Keratinocyte (primary cell): ENCODE measurements at regions not wholly inside any gene's neighbourhood (a gene's known extent, or its start where the extent isn't known, plus 50 kb on each side); places are given as distances from the start of the nearest gene placed in this dataset.

Source experiments
- DNase-seq: peaks from one replicate; pipeline ENCODE4 v3.0.0-alpha.2; 2011; ENCODE audit warnings: low read depth, missing footprints, low spot score
- FAIRE-seq: peaks from 2 replicates; lab custom pipeline; 2011; peaks lifted over from hg19 to GRCh38; lab: Jason Lieb, UNC
- H2AFZ ChIP-seq: 2 replicates; pipeline ENCODE4 v1.6.0; 2012; ENCODE audit warnings: low read length, control low read depth, inconsistent platforms; ENCODE audit not compliant: control insufficient read depth
- H3K27ac ChIP-seq: 2 replicates; pipeline ENCODE4 v1.5.1; 2011; ENCODE audit warnings: low read length; ENCODE audit not compliant: control insufficient read depth, insufficient read depth
- H3K27me3 ChIP-seq: 3 replicates; pipeline ENCODE4 v1.6.0; 2011; ENCODE audit warnings: low read length; ENCODE audit not compliant: control insufficient read depth, insufficient read depth; ENCODE audit errors: extremely low read depth
- H3K36me3 ChIP-seq, 2 experiments: 2 replicates in 1 of 2; 3 replicates in 1 of 2; pipeline ENCODE4 v1.5.1; 2011; ENCODE audit warnings: low read length in 2 of 2, mild to moderate bottlenecking in 1 of 2; ENCODE audit not compliant: control insufficient read depth in 2 of 2, insufficient read depth in 2 of 2; ENCODE audit errors: extremely low read depth in 1 of 2
- H3K4me1 ChIP-seq: 3 replicates; pipeline ENCODE4 v1.5.1; 2011; ENCODE audit warnings: low read length; ENCODE audit not compliant: control insufficient read depth, insufficient read depth; ENCODE audit errors: extremely low read depth
- H3K4me2 ChIP-seq: 3 replicates; pipeline ENCODE4 v1.6.0; 2011; ENCODE audit warnings: low read depth, low read length; ENCODE audit not compliant: control insufficient read depth, insufficient read depth; ENCODE audit errors: extremely low read depth
- H3K4me3 ChIP-seq, 3 experiments: fragments of 200-600 bp in 1 of 3; sonication (generic) in 1 of 3; 2 replicates in 2 of 3; 3 replicates in 1 of 3; pipeline ENCODE4 v1.5.1; 2011 to 2016; ENCODE audit warnings: low read length in 3 of 3, mild to moderate bottlenecking in 3 of 3, control low read depth in 2 of 3, inconsistent platforms in 1 of 3, low read depth in 1 of 3, mixed read lengths in 1 of 3, mixed run types in 1 of 3, moderate library complexity in 1 of 3; ENCODE audit not compliant: control insufficient read depth in 2 of 3, insufficient read depth in 2 of 3; ENCODE audit errors: extremely low read depth in 1 of 3
- H3K79me2 ChIP-seq: 2 replicates; pipeline ENCODE4 v1.6.0; 2012; ENCODE audit warnings: low read length; ENCODE audit not compliant: control insufficient read depth, insufficient read depth
- H3K9ac ChIP-seq: 3 replicates; pipeline ENCODE4 v1.6.0; 2011; ENCODE audit warnings: low read length; ENCODE audit not compliant: control insufficient read depth, insufficient read depth; ENCODE audit errors: extremely low read depth
- H3K9me1 ChIP-seq: 3 replicates; pipeline ENCODE4 v1.6.0; 2011; ENCODE audit warnings: low read length; ENCODE audit not compliant: control insufficient read depth, insufficient read depth; ENCODE audit errors: extremely low read depth
- H3K9me3 ChIP-seq: 2 replicates; pipeline ENCODE4 v1.5.1; 2012; ENCODE audit warnings: low read depth, low read length; ENCODE audit not compliant: control insufficient read depth
- H4K20me1 ChIP-seq: 3 replicates; pipeline ENCODE4 v1.6.0; 2011; ENCODE audit warnings: low read length; ENCODE audit not compliant: control insufficient read depth, insufficient read depth; ENCODE audit errors: extremely low read depth
- CTCF ChIP-seq, 3 experiments: IDR thresholded peaks in 1 of 3; conservative IDR thresholded peaks in 1 of 3; optimal IDR thresholded peaks in 1 of 3; 2 replicates in 2 of 3; 3 replicates in 1 of 3; pipeline versions ENCODE3 to v1.5.1; 2011; ENCODE audit warnings: low read length in 3 of 3, mild to moderate bottlenecking in 3 of 3, moderate library complexity in 2 of 3, control low read depth in 1 of 3, inconsistent platforms in 1 of 3; ENCODE audit not compliant: insufficient read depth in 2 of 3; ENCODE audit errors: extremely low read depth in 1 of 3
- EZH2 ChIP-seq: IDR thresholded peaks from one replicate; pipeline ENCODE4 v1.6.1; 2012; ENCODE audit warnings: inconsistent platforms, mild to moderate bottlenecking, low read length, moderate library complexity
- dilution Hi-C: fragments of 300-500 bp; cut with MboI; formaldehyde crosslinking; loops from one replicate; pipeline ENCODE4 v1.7.0; 2020; ENCODE audit warnings: low sequenced_read_pairs; ENCODE audit not compliant: extremely low pct_ligation_motif_present

- DNase-seq, result no peak
- no peak overlapping the region for H3K4me2 ChIP-seq
- FAIRE-seq, result no peak
These were observed 57.2 kb upstream of the UGT2B7 start for GRCh38 chr4:69039071-69039470.

GRCh38 chr4:69044247-69044646, 52.0 kb upstream of the UGT2B7 start:
- dilution Hi-C loops, result no loop called here
- no peak overlapping the region for H3K4me3 ChIP-seq
- no peaks in the 10 kb centered on the region for H3K36me3 ChIP-seq
- TF ChIP-seq CTCF (optimal IDR thresholded peaks at IDR 0.05 in 1 of 3, IDR thresholded peaks at IDR 0.05 in 1 of 3, conservative IDR thresholded peaks at IDR 0.05 in 1 of 3; ENCODE audit: extremely low read depth in 1 of 3, insufficient read depth in 2 of 3, low read length in 3 of 3), result no peak
- TF ChIP-seq EZH2, result no peak
- no peak for FAIRE-seq
- H3K27ac ChIP-seq, result no peak overlapping the region
- H3K4me1 ChIP-seq, result no peaks in the 10 kb centered on the region
- no peak for DNase-seq
- no peak overlapping the region for H3K4me2 ChIP-seq
- no peaks in the 10 kb centered on the region for H3K9me1 ChIP-seq
- H3K27me3 ChIP-seq, result no peaks in the 10 kb centered on the region
- no peak overlapping the region for H3K9ac ChIP-seq
- H3K79me2 ChIP-seq, result no peaks in the 10 kb centered on the region
- H3K9me3 ChIP-seq, result no peaks in the 10 kb centered on the region
- no peak overlapping the region for H2AFZ ChIP-seq
- H4K20me1 ChIP-seq, result no peaks in the 10 kb centered on the region

More at GRCh38 chr4:69039071-69039470, 57.2 kb upstream of the UGT2B7 start:
- Histone ChIP-seq H3K4me3 (no peak overlapping the region), H3K9me1 (no peaks in the 10 kb centered on the region), H3K4me1 (no peaks in the 10 kb centered on the region), H3K9ac (no peak overlapping the region), H3K27me3 (no peaks in the 10 kb centered on the region), H3K79me2 (no peaks in the 10 kb centered on the region), H3K36me3 (no peaks in the 10 kb centered on the region), H4K20me1 (no peaks in the 10 kb centered on the region), H2AFZ (no peak overlapping the region), H3K27ac (no peak overlapping the region), H3K9me3 (no peaks in the 10 kb centered on the region)
- TF ChIP-seq CTCF (optimal IDR thresholded peaks at IDR 0.05 in 1 of 3, IDR thresholded peaks at IDR 0.05 in 1 of 3, conservative IDR thresholded peaks at IDR 0.05 in 1 of 3; ENCODE audit: extremely low read depth in 1 of 3, insufficient read depth in 2 of 3, low read length in 3 of 3), result no peak
- no peak for TF ChIP-seq EZH2
- dilution Hi-C loops, result no loop called here
